DOHH2 (cell line): ENCODE measurements at regions not wholly inside any gene's neighbourhood (a gene's known extent, or its start where the extent isn't known, plus 50 kb on each side); places are given as distances from the start of the nearest gene placed in this dataset.

Experiments used
- EZH2phosphoT487 ChIP-seq: fragments of 200-600 bp; sonication (generic); IDR thresholded peaks from 2 replicates; pipeline ENCODE4 v1.6.1; 2017; ENCODE audit warnings: borderline replicate concordance, mild to moderate bottlenecking, antibody characterized with exemption, low read length, moderate library complexity, mixed read lengths
- TF ChIP-seq, protein P1 (sequence below): fragments of 200-600 bp; sonication (generic); IDR thresholded peaks from one replicate; pipeline ENCODE4 v1.5.1; 2014; ENCODE audit warnings: antibody characterized with exemption, mild to moderate bottlenecking, low read depth, low read length; ENCODE audit not compliant: poor library complexity, severe bottlenecking

DNA sequence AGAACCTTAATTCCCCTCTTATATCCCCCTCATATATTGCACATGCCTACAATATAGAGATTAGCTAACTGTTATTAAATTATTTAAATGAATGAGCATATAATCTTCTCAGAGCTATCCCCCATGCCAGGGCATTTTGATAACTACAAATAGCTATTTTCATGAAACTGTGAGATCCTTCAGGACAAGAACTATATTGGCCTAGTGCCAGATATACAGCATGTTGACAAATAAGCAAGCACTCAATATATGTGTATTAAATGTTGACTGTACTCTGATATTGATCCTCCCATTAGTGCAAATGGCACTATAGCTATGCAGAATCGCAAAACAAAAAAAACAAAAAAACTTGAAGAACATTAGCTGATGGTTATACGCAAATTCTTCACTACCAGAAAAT is 134.1 kb upstream of the OTX2 start:
- TF ChIP-seq, protein P1, sequence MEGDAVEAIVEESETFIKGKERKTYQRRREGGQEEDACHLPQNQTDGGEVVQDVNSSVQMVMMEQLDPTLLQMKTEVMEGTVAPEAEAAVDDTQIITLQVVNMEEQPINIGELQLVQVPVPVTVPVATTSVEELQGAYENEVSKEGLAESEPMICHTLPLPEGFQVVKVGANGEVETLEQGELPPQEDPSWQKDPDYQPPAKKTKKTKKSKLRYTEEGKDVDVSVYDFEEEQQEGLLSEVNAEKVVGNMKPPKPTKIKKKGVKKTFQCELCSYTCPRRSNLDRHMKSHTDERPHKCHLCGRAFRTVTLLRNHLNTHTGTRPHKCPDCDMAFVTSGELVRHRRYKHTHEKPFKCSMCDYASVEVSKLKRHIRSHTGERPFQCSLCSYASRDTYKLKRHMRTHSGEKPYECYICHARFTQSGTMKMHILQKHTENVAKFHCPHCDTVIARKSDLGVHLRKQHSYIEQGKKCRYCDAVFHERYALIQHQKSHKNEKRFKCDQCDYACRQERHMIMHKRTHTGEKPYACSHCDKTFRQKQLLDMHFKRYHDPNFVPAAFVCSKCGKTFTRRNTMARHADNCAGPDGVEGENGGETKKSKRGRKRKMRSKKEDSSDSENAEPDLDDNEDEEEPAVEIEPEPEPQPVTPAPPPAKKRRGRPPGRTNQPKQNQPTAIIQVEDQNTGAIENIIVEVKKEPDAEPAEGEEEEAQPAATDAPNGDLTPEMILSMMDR, result no peak
- TF ChIP-seq EZH2phosphoT487, result no peak
